Prostate gland (tissue), 2 donors: ENCODE measurements at regions not wholly inside any gene's neighbourhood (a gene's known extent, or its start where the extent isn't known, plus 50 kb on each side); places are given as distances from the start of the nearest gene placed in this dataset.

ENCODE experiments used
- CTCF ChIP-seq, 4 experiments: fragments of 200-600 bp in 2 of 4; fragments of 450-650 bp in 2 of 4; sonication (generic) in 2 of 4; IDR thresholded peaks; 1 replicate in 3 of 4; 2 replicates in 1 of 4; pipeline ENCODE4 v1.5.1; 2016 to 2019; ENCODE audit warnings: antibody characterized with exemption in 4 of 4, mild to moderate bottlenecking in 2 of 4, moderate library complexity in 2 of 4
- POLR2A ChIP-seq: fragments of 450-650 bp; IDR thresholded peaks from one replicate; pipeline ENCODE4 v1.6.1; 2016; ENCODE audit warnings: antibody characterized with exemption, mild to moderate bottlenecking
- POLR2AphosphoS5 ChIP-seq: sonication (generic); formaldehyde crosslinking; IDR thresholded peaks from one replicate; pipeline ENCODE4 v1.6.1; 2017; ENCODE audit warnings: antibody characterized with exemption

GRCh38 chr17:53193044-53193443 lies 629.7 kb upstream of the KIF2B start:
- TF ChIP-seq POLR2A (no peak), CTCF (IDR thresholded peaks at IDR 0.05) (no peak), POLR2AphosphoS5 (no peak)
